ENCODE measurements at regions not wholly inside any gene's neighbourhood (a gene's known extent, or its start where the extent isn't known, plus 50 kb on each side); places are given as distances from the start of the nearest gene placed in this dataset.
"Not testable (repeated sequence)": the region's sequence is repeated elsewhere in the genome, so short reads cannot be mapped to it uniquely, and the experiment has no call there.

DNA sequence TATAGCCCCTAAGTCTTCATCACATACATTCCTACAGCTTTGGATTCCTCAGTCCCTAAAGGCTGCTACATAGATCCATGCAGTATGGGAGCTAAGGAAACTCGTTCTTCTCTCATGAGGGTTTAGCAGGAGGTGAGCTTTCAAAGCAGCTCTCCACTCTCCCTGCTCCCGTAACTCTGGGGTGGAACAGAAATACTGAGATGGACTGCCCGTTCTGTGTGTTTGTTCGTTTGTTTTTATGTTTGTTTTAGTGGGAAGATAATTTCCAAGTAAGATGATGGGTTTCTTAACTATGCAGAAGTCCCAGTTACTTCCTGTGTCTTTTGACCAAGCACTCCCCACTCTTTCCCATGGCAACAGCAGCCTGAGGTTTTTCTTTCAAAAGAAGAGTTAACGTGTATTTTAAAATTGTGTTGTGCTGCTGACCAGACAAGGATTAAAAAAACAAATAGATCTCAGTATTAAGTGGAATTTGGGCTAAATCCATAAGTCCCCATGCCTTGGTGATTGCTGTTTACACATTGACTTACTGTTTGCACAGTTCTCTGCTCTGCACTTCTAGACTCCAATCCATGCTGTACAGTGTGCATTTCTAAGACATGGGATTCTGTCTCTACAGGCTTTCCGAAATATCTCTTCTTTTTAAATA, 156.4 kb upstream of the SH3BP4 start:
- TF ChIP-seq, protein P1, sequence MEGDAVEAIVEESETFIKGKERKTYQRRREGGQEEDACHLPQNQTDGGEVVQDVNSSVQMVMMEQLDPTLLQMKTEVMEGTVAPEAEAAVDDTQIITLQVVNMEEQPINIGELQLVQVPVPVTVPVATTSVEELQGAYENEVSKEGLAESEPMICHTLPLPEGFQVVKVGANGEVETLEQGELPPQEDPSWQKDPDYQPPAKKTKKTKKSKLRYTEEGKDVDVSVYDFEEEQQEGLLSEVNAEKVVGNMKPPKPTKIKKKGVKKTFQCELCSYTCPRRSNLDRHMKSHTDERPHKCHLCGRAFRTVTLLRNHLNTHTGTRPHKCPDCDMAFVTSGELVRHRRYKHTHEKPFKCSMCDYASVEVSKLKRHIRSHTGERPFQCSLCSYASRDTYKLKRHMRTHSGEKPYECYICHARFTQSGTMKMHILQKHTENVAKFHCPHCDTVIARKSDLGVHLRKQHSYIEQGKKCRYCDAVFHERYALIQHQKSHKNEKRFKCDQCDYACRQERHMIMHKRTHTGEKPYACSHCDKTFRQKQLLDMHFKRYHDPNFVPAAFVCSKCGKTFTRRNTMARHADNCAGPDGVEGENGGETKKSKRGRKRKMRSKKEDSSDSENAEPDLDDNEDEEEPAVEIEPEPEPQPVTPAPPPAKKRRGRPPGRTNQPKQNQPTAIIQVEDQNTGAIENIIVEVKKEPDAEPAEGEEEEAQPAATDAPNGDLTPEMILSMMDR (conservative IDR thresholded peaks at IDR 0.05; ENCODE audit: low read length) = no peak
- peak; percentile 33 for DNase-seq (ENCODE audit: low read depth)
- no peak overlapping the region for H3K4me3 ChIP-seq (ENCODE audit: low read length)

DNA sequence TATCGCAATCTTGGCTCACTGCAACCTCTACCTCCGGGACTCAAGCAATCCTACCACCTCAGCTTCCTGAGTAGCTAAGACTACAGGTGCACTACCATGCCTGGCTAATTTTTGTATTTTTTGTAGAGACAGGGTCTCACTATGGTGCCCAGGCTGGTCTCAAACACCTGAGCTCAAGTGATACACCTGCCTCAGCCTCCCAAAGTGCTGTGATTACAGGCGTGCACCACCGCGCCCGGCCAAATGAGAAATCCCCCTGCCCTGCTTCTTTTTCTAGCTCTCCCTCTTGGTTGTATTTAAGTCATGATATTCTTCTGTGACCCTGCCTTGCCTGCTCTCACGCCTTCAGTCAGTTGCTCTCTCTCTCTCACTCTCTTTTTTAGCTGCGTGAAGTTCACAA, 157.0 kb upstream of the SH3BP4 start:
- TF ChIP-seq, protein P1 (conservative IDR thresholded peaks at IDR 0.05; ENCODE audit: low read length) = no peak
- no peak for DNase-seq (ENCODE audit: low read depth)
- no peak overlapping the region for H3K4me3 ChIP-seq (ENCODE audit: low read length)

DNA sequence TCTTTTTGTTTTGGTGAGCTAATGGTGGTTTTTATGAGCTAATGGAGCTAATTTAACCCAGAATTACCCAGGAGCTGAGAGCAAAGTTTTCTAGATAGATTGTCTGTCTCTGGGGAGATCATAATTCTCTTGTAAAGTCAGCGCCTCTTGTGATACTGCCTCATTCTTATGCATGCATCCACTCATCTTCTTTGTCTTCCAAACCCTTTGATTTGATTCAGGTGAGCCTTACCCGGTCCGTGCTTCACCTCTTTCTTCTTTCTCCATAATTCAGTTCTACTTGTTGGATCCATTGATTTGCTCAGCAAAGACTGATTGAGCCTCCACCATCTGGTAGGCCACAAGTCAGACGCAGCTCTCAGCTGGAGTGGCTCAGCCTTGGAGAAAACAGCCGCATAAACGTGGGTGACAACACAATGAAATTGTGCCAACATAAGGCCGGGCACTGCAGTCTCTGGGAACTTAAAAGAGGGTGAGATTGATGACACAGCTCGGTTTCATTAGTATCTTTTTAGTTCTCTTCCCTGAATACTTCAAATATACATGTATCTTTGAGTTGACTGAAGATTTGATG, 158.5 kb upstream of the SH3BP4 start:
- TF ChIP-seq, protein P1 (conservative IDR thresholded peaks at IDR 0.05; ENCODE audit: low read length) = no peak
- no peak for DNase-seq (ENCODE audit: low read depth)
- no peak overlapping the region for H3K4me3 ChIP-seq (ENCODE audit: low read length)

DNA sequence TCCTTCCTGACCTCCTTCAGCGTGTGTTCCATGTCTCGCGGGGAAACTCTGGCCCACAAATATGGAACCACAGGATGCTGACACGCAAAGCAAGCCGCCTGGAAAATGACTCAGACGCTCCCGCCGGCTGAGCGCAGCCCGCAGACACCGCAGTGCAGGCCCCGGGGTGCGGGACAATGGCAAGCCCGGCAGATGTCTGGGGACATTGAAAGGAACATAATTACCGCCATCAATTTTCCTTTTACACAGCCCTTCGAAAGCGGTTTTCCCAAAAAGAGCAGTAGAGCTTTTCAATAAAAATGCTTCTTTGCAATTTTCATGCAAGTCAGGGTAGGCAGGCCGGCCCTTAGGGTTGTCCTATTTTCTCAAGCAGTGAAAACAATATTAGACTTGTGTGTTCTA, 159.2 kb upstream of the SH3BP4 start:
- peak; percentile 67 for DNase-seq (ENCODE audit: low read depth)
- no peak overlapping the region for H3K4me3 ChIP-seq (ENCODE audit: low read length)
- TF ChIP-seq, protein P1 (conservative IDR thresholded peaks at IDR 0.05; ENCODE audit: low read length) = no peak

DNA sequence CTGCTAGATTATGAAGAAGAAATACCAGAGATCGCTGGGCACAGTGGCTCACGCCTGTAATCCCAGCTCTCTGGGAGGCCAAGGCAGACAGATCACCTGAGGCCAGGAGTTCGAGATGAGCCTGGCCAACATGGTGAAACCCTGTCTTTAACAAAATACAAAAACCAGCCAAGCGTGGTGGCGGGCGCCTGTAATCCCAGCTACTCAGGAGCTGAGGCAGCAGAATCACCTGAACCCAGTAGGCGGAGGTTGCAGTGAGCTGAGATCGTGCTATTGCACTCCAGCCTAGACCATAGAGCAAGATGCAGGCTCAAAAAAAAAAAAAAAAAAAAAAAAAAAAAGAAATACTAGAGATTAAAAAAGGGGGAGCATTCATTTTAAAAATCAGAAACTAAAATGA, 159.7 kb upstream of the SH3BP4 start:
- not testable (repeated sequence) for DNase-seq (ENCODE audit: low read depth)

DNA sequence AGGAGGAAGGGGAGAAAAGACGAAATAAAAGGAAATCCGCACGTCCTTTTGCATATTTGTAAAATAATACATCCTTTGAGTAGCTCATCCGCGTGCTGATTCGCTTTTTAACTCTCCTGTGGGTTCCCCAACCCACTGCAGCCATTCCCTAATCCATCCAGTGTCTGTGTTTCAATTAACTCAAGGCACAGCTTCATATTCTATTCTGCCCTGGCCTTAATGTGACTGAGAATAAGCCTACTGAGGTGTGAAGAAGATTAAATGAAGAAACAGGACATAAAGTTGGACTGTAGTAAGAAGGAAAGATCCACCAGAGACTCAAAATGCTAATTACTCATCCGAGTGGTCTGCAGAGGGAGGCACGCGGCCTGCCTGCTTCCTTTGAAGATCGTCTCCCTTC, 161.4 kb upstream of the SH3BP4 start:
- H3K4me3 ChIP-seq (ENCODE audit: low read length) = no peak overlapping the region
- no peak for DNase-seq (ENCODE audit: low read depth)
- TF ChIP-seq, protein P1 (conservative IDR thresholded peaks at IDR 0.05; ENCODE audit: low read length) = no peak

More for the DNA sequence above, 159.7 kb upstream of the SH3BP4 start:
- H3K4me3 ChIP-seq (ENCODE audit: low read length) = not testable (repeated sequence)

DNA sequence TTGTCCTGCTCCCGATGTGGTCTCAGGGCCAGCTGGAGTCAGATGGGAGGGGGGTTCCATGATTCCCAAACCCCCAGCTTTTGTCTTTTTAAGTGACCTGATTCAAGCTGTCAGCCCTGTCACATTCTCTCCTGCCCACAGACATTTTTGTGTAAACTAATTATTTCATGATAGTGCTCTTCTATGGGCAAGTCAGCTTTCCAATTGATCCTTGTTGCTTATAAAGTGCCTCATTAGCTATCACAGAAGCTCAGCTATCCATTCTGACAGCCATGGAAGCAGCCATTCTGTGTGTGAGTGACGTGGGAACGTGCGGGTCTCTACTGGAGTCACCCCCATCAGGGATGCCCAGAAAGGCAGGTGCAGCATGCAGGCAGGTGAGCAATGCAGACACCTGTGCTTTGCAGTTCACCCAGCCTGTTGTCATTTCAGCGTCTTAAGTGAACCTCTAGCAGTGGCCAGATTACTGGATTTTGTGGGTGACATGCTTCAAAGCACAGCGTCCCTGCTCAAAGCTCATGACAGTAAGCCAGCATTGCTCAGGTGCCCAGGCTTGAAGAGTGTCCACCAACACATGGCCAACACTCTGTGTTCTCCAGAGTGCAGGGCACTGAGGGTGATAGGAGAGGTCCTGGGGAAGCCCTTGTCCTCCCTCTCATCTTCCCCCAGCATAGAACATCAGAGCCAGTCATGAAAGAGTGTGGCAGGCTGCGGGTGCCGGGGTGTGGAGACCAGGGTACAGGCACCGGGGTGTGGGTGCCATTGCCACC, 162.1 kb upstream of the SH3BP4 start:
- TF ChIP-seq, protein P1 (conservative IDR thresholded peaks at IDR 0.05; ENCODE audit: low read length) = no peak
- DNase-seq (ENCODE audit: low read depth) = no peak
- no peak overlapping the region for H3K4me3 ChIP-seq (ENCODE audit: low read length)
